NCI-H748 (cell line): ENCODE measurements at regions not wholly inside any gene's neighbourhood (a gene's known extent, or its start where the extent isn't known, plus 50 kb on each side); places are given as distances from the start of the nearest gene placed in this dataset.
A peak's percentile ranks its signal among the peaks of the same experiment; 100 is the strongest.
"Not testable (repeated sequence)": the region's sequence is repeated elsewhere in the genome, so short reads cannot be mapped to it uniquely, and the experiment has no call there.

Experiments
- DNase-seq: peaks from one replicate; lab custom pipeline; 2025; ENCODE audit not compliant: unreplicated experiment; lab: John Stamatoyannopoulos, UW

- DNase-seq = no peak
Observed at GRCh38 chr16:26840691-26841090, 226.0 kb upstream of the C16orf82 start.

- DNase-seq = no peak
Observed at GRCh38 chr16:26856271-26856670, 210.5 kb upstream of the C16orf82 start.

GRCh38 chr16:26856791-26857190 is 209.9 kb upstream of the C16orf82 start:
- DNase-seq = no peak

DNA sequence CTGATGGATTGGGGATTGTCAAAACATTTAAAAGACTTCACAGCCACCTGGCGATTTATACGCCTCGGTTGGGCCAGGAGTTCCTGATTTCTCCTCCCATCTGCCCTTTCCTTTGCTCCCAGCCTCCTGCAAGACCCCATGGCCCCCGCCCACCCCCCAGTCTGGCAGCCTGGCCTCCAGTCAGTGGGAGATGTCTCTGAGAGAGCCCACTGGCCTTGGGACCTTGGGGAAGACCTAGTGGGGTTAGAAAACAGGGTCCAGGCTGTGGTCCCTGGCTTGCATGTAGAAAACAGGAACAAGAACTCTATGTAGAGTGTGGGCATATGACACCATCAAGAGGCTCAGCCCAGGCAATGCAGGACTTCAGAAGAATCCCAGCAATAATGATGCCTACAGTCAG is 209.4 kb upstream of the C16orf82 start:
- DNase-seq = no peak

DNA sequence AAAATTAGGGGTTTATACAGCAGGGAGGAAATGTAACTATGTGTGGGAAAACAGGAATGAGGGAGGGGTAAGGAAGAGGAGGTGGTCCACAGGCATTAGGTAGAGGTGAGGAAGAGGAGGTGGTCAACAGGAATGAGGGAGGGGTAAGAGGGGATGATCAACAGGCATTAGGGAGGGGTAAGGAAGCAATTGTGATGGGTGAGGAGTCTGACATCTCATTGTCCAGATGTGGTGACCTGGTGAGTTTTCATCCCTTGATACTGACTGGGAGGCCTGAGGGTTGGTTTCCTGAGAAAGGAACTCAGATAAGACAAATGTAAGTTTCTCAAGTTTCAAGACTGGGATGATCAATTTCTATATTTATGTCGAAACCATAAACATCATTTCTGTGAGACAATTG is 206.2 kb upstream of the C16orf82 start:
- DNase-seq = no peak

DNA sequence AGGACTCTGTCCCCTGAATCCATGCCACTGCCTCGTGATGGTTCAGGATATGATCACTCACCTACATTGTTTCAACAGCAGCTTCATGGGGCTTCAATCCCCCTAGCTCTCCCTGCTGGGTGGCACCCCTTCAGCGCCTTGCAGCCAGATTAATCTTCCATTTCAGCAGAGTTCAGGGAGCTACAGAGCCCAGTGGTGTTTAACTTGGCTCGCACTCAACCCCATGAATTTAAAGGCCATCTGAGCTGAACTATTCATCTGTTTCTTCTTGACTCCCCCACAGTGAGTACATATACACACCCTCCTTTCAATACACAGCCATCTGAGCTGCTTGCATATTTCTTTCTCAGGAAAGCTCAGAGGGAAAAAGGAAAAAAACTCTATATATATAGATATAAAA is 202.8 kb upstream of the C16orf82 start:
- peak; percentile 68 for DNase-seq

DNA sequence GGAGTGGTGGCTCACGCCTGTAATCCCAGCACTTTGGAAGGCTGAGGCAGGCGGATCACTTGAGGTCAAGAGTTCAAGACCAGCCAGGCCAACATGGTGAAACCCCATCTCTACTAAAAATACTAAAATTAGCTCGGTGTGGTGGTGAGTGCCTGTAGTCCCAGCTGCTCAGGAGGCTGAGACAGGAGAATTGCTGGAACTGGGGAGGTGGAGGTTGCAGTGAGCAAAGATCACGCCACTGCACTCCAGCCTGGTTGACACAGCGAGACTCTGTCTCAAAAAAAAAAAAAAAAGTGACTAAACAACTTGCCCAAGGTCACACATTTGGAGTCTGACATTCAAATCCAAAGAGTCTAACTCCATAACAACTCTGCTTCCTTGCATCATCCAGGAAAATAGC is 192.4 kb upstream of the C16orf82 start:
- not testable (repeated sequence) for DNase-seq

GRCh38 chr16:26877421-26877820 is 189.3 kb upstream of the C16orf82 start:
- DNase-seq = no peak

- DNase-seq = no peak
Observed at GRCh38 chr16:26885674-26886073, 181.1 kb upstream of the C16orf82 start.

DNA sequence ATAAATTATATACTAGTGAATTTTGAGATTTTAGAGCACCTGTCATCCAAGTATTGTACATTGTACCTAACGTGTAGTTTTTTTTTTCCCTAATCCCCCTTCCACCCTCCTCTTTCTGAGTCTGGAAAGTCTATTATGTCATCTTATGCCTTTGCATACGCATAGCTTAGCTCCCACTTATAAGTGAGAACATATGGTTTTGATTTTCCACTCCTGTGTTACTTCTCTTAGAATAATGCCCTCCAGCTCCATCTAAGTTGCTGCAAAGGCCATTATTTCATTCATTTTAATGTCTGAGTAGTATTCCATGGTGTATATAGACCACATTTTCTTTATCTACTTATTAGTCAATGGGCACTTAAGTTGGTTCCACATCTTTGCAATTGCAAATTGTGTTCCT is 177.0 kb upstream of the C16orf82 start:
- no peak for DNase-seq

GRCh38 chr16:26898200-26898599 is 168.5 kb upstream of the C16orf82 start:
- no peak for DNase-seq

DNA sequence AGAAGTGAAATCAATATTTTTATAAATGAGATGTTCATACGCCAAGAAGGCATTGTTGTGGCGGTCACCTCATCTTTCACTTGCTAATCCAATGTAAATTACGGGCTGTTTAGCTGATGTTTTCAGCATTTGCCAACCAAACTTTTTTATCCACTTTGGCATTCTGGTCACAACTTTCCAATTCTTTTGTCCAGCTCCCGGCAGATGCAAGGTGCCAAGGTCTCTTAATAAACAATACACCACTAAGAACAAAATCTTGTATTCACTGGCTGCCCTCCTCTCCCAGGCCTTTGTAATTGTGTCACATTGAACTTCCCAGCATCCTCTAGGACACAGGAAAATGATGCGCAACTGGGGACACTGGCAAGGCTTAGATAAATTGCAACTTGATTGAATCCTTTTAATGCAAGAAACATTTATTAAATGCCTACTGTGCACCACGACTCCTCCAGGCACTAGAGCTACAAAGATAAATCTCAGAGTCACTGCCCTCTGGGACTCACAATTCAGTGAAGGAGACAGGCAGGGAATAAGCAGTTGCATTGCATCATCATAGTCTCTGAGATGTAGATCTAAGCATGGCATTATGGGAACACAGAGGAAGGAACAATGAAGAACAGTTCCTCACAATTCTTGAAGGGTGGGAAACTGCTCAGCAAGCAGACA is 165.4 kb upstream of the C16orf82 start:
- DNase-seq = no peak

DNA sequence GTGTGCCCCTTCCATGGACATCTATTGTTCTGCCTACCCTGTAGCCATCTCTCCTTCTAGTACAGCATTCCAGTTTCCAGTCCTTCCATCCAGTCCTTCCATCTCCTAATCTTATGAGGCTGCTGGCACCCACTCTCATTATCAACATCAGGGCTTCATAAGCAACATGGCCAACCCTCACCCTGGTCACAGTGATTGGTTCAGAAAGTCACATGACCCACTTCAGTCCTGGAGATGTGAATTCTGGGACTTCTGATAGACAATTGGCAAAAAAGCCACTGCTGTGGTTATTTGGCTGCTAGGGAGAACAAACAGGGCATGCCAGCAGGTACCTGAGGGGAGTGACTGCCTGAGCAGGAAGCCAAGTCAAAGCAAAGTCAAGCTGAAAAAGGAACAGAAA is 164.7 kb upstream of the C16orf82 start:
- no peak for DNase-seq

DNA sequence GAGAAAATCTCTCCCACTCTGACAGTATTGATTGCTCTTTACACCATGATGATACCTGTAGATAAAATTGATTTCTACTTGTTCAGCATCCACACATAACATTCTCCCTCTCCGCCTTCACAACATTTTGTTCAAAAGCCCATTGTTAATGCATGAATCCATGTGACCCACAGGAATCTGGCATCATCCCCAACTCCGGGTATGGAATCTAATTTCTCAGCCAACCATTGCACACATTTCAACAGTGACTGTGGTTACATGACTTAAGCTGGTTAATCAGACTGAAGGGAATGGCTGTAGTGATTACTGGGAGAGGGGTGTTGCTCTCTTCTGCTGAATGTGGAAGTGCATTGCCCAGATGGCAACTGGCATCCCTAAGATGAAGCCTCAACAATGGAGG is 161.4 kb upstream of the C16orf82 start:
- no peak for DNase-seq

DNA sequence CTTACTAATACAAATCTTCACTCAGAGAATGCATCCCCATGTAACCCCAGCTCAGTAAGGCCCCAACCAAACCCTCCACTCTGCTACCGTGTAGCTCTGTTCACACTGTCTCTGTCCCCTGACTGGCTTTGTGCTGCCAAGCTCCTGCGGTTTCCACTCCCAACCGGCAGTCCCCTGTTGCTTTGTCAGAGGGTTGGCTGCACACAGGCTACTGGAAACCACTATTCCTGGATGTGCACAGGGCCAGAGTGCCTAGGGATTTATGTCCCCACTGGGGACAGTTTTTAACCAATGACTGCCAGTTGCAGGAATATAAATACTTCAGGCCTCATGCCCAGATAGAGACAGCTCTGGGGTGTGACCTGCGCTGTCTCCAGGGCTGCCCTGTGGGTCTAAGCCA is 157.1 kb upstream of the C16orf82 start:
- DNase-seq = no peak

DNA sequence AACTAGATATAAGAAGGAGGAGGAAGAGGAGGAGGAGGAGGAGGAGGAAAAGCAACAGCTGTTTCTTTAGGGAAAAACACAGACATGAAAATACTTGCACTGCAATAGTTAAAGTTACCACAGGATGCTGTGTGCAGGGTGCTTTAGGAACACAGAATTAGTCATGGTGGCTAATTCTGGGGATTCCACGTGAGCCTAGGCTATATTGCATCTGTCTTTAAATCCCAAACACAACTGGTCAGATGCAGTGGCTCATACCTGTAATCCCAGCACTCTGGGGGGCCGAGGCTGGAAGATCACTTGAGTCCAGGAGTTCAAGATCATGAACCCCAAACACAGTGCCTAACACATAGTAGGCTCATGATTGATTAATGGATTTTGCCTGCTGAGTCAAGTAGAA is 155.3 kb upstream of the C16orf82 start:
- DNase-seq = no peak

DNA sequence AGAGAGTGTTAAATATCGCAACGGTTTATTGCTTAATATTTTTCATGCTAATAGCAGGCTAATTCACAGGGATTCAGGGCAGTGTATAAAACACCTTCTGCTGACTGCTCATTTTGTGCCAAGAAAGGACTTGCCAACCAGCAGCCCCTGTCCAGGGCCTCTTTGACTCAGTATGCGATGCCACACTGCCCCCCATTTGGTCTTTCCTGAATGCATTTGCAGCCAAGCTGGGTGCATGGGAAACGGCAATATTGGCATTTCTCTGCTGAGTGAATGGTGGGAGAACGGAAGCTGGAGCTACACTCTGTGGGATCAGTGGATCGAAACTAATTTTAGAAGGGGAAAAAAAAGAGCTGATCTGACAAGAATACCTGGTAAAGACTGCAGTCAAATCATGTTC is 152.9 kb upstream of the C16orf82 start:
- DNase-seq = peak; percentile 9

DNA sequence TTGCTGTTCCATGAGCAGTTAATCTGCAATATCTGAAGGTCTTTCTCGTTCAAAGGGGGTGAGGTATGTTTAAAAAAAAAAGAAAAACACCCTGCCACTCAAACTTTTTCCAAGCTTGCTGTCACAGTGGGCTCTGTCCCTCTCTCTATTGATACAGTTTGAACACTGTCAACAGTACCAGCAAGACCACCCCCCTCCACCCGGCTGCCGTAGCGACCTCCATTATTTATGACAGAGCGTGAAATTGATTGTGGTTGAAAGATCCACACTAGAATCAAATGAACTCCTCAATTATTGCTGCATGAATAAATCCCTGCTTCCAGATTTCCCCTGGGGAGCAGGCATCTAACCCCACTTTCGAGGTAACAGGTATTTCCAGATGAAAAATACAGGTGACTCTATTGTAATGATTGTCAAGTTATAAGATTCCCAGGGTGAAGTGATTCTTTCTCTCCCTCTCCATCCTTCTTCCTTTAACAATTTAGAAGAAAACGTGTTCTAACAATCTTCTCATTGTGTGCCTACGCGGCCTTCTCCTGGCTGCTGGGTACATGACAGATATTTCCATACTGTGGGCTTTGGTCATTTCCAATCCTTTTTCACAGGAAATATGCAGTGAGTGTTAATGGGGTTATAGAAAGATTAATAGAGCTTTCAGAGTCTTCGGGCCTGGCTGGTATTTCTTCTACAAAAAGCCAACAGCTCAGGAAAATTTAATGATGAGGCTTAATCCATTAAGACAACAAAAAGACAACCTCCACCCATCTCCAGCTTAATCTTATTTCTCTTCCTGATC is 135.7 kb upstream of the C16orf82 start:
- peak; percentile 3 for DNase-seq

- no peak for DNase-seq
Observed at GRCh38 chr16:26950636-26951035, 116.1 kb upstream of the C16orf82 start.

DNA sequence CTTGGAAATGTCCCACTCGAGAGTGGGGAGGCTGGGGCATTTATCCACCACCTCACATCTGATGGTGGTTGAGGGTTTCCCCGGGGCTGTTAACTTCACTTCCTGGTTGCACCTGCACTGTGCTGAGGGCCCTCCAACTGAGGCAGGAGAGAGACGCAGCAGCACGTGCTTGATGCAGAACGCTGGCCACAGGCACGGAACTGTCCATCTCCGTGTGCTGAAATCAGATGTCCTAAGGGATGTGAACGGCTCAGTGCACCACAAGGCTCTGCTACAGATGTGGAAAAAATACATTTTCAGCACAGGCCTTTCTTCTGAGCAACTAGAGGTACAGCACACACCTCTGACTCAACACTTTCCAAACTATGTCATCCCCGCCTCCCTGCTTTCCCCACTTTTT is 114.8 kb upstream of the C16orf82 start:
- no peak for DNase-seq

DNA sequence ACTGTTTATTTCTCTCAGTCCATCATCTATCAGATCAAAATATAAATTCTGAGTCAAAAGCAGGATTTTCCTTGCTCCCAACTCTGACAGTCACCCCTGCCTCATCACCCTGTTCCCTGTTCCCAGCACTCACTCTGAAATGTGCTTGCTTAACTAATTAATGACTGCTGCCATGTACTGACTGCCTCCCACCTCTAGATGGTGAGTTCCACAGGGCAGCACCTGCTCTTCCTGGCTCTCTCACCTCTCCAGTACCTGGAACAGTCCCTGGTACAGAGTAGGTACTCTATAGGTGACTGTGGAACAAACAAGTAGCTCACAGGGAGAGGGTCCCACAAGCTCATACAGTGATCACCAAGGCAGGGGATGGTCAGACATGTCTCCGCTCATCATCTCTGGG is 114.3 kb upstream of the C16orf82 start:
- peak; percentile 63 for DNase-seq

DNA sequence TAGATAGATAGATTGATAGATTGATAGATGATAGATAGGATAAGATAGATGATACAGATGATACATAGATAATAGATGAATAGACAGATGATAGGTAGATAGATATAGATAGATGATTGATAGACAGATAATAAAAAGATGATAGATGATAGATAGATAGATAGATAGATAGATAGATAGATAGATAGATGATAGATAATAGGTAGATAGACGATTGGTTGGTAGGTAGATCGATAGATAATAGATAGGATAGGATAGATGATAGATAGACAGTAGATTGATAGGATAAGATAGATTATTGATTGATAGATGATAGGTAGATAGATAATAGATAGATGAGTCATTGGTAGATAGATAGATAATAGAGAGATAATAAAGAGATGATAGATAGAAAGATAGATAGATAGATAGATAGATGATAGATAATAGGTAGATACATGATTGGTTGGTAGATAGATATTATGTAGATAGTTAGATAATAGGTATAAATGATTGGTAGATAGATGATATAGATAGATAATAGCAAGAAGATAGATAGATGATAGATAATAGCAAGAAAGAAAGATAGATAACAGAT is 109.4 kb upstream of the C16orf82 start:
- DNase-seq = no peak
